Prostate gland (tissue), 2 donors: ENCODE measurements at regions not wholly inside any gene's neighbourhood (a gene's known extent, or its start where the extent isn't known, plus 50 kb on each side); places are given as distances from the start of the nearest gene placed in this dataset.

Experiments
- CTCF ChIP-seq, 4 experiments: fragments of 200-600 bp in 2 of 4; fragments of 450-650 bp in 2 of 4; sonication (generic) in 2 of 4; IDR thresholded peaks; 1 replicate in 3 of 4; 2 replicates in 1 of 4; pipeline ENCODE4 v1.5.1; 2016 to 2019; ENCODE audit warnings: antibody characterized with exemption in 4 of 4, mild to moderate bottlenecking in 2 of 4, moderate library complexity in 2 of 4
- POLR2A ChIP-seq: fragments of 450-650 bp; IDR thresholded peaks from one replicate; pipeline ENCODE4 v1.6.1; 2016; ENCODE audit warnings: antibody characterized with exemption, mild to moderate bottlenecking
- POLR2AphosphoS5 ChIP-seq: sonication (generic); formaldehyde crosslinking; IDR thresholded peaks from one replicate; pipeline ENCODE4 v1.6.1; 2017; ENCODE audit warnings: antibody characterized with exemption

- TF ChIP-seq CTCF (IDR thresholded peaks at IDR 0.05) = no peak
- no peak for TF ChIP-seq POLR2A
- TF ChIP-seq POLR2AphosphoS5 = no peak
These were observed 275.3 kb downstream of the KCTD12 start for GRCh38 chr13:76610819-76611415.
